Osteocyte (in vitro differentiated cells): ENCODE measurements at regions not wholly inside any gene's neighbourhood (a gene's known extent, or its start where the extent isn't known, plus 50 kb on each side); places are given as distances from the start of the nearest gene placed in this dataset.
"Not testable (repeated sequence)": the region's sequence is repeated elsewhere in the genome, so short reads cannot be mapped to it uniquely, and the experiment has no call there.

Experiments used
- DNase-seq: peaks from one replicate; pipeline ENCODE4 v3.0.0; 2021; ENCODE audit warnings: mixed read lengths; ENCODE audit not compliant: unreplicated experiment; ENCODE audit errors: extremely low spot score
- H3K27ac Mint-ChIP-seq: one replicate; pipeline ENCODE4 v1.8.0; 2021; ENCODE audit warnings: mild to moderate bottlenecking, mixed read lengths; ENCODE audit not compliant: unreplicated experiment
- H3K27me3 Mint-ChIP-seq: one replicate; pipeline ENCODE4 v1.8.0; 2021; ENCODE audit warnings: mixed read lengths; ENCODE audit not compliant: unreplicated experiment
- H3K36me3 Mint-ChIP-seq: one replicate; pipeline ENCODE4 v1.8.0; 2021; ENCODE audit warnings: mixed read lengths; ENCODE audit not compliant: unreplicated experiment
- H3K4me1 Mint-ChIP-seq: one replicate; pipeline ENCODE4 v1.8.0; 2021; ENCODE audit warnings: mixed read lengths; ENCODE audit not compliant: unreplicated experiment
- H3K4me3 Mint-ChIP-seq: one replicate; pipeline ENCODE4 v1.8.0; 2021; ENCODE audit warnings: mild to moderate bottlenecking, moderate library complexity, mixed read lengths; ENCODE audit not compliant: unreplicated experiment
- H3K9me3 Mint-ChIP-seq: one replicate; pipeline ENCODE4 v1.8.0; 2021; ENCODE audit warnings: mixed read lengths; ENCODE audit not compliant: unreplicated experiment
- CTCF ChIP-seq: fragments of 200-600 bp; sonication (generic); IDR thresholded peaks from 2 replicates; pipeline ENCODE4 v1.5.0; 2021; ENCODE audit warnings: antibody characterized with exemption, mild to moderate bottlenecking, moderate library complexity

GRCh38 chr6:21759721-21760120 is 166.2 kb downstream of the SOX4 start:
- Mint-ChIP-seq H3K4me1 (peaks cover 5% of the 10 kb centered on the region), H3K9me3 (no peaks in the 10 kb centered on the region), H3K4me3 (no peak overlapping the region), H3K27ac (no peak overlapping the region), H3K36me3 (peaks cover 2% of the 10 kb centered on the region), H3K27me3 (no peaks in the 10 kb centered on the region)
- TF ChIP-seq CTCF = no peak
- no peak for DNase-seq

GRCh38 chr6:21761053-21761730 is 167.6 kb downstream of the SOX4 start:
- not testable (repeated sequence) for DNase-seq

GRCh38 chr6:21764989-21765388 is 171.4 kb downstream of the SOX4 start:
- no peak overlapping the region for H3K27ac Mint-ChIP-seq
- no peaks in the 10 kb centered on the region for H3K27me3 Mint-ChIP-seq
- no peak for DNase-seq
- H3K36me3 Mint-ChIP-seq = peaks cover 2% of the 10 kb centered on the region
- H3K9me3 Mint-ChIP-seq = no peaks in the 10 kb centered on the region
- peaks cover 27% of the 10 kb centered on the region for H3K4me1 Mint-ChIP-seq
- TF ChIP-seq CTCF = no peak
- no peak overlapping the region for H3K4me3 Mint-ChIP-seq

More at GRCh38 chr6:21761053-21761730, 167.6 kb downstream of the SOX4 start:
- not testable (repeated sequence) for H3K4me3 Mint-ChIP-seq, H3K27me3 Mint-ChIP-seq, H3K4me1 Mint-ChIP-seq, H3K9me3 Mint-ChIP-seq, H3K36me3 Mint-ChIP-seq, H3K27ac Mint-ChIP-seq

GRCh38 chr6:21767891-21768648 is 174.5 kb downstream of the SOX4 start:
- no peak for TF ChIP-seq CTCF
- Mint-ChIP-seq H3K4me1 (peaks cover 42% of the 10 kb centered on the region), H3K9me3 (no peaks in the 10 kb centered on the region), H3K36me3 (no peaks in the 10 kb centered on the region), H3K27me3 (no peaks in the 10 kb centered on the region), H3K27ac (peak overlapping the region; percentile 83), H3K4me3 (no peak overlapping the region)
- no peak for DNase-seq

GRCh38 chr6:21769405-21769861 is 175.9 kb downstream of the SOX4 start:
- peaks cover 42% of the 10 kb centered on the region for H3K4me1 Mint-ChIP-seq

More at GRCh38 chr6:21769405-21769861, 175.9 kb downstream of the SOX4 start:
- H3K27me3 Mint-ChIP-seq = no peaks in the 10 kb centered on the region
- peak overlapping the region; percentile 5 for H3K4me3 Mint-ChIP-seq
- no peak for DNase-seq
- peak overlapping the region; percentile 83 for H3K27ac Mint-ChIP-seq
- no peaks in the 10 kb centered on the region for H3K36me3 Mint-ChIP-seq
- TF ChIP-seq CTCF = no peak
- H3K9me3 Mint-ChIP-seq = no peaks in the 10 kb centered on the region
